Nephron progenitor cell (in vitro differentiated cells): ENCODE measurements at regions not wholly inside any gene's neighbourhood (a gene's known extent, or its start where the extent isn't known, plus 50 kb on each side); places are given as distances from the start of the nearest gene placed in this dataset.

ENCODE experiments used
- DNase-seq: peaks from one replicate; pipeline ENCODE4 v3.0.0; 2021
- H3K27ac Mint-ChIP-seq: 2 replicates; pipeline ENCODE4 v1.8.0; 2021; ENCODE audit warnings: mild to moderate bottlenecking, moderate library complexity, mixed read lengths
- H3K27me3 Mint-ChIP-seq: 2 replicates; pipeline ENCODE4 v1.8.0; 2021; ENCODE audit warnings: mild to moderate bottlenecking, low read depth, mixed read lengths; ENCODE audit not compliant: poor library complexity
- H3K36me3 Mint-ChIP-seq: 2 replicates; pipeline ENCODE4 v1.8.0; 2021; ENCODE audit warnings: low read depth, mixed read lengths
- H3K4me1 Mint-ChIP-seq: 2 replicates; pipeline ENCODE4 v1.8.0; 2021; ENCODE audit warnings: mixed read lengths
- H3K4me3 Mint-ChIP-seq: 2 replicates; pipeline ENCODE4 v1.8.0; 2021; ENCODE audit warnings: mild to moderate bottlenecking, moderate library complexity, mixed read lengths
- H3K9me3 Mint-ChIP-seq: 2 replicates; pipeline ENCODE4 v1.8.0; 2021; ENCODE audit warnings: mild to moderate bottlenecking, moderate library complexity, mixed read lengths
- TF ChIP-seq, protein P1 (sequence below): fragments of 200-600 bp; sonication (generic); IDR thresholded peaks from 2 replicates; pipeline ENCODE4 v1.5.0; 2021; ENCODE audit warnings: antibody characterized with exemption

DNA sequence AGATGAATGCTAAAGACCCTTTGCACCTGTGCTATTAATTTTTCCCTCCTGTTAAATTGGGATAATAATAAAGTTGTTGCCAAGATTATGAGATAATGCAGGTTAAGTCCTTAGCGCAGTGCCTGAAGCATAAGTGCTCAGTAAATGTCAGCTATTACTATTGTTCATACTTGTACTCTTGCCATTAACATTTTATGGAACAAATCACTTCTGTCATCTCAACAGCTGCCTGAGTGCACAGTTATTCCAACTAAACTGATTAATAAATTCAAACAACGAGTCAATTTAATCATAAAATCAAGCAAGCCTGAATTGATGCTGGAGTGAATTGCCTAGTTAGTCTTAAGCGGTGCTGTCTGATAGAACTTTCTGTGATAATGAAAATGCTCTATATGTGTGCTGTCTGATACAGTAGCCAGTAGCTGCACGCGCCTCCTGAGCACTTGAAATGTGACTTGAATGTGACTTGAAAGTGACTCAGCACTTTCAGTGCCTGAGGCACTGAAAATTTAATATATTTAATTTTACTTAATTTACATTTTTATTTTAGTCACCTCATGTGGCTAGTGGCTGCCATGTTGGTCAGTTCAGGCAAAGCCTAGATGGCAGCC, 198.7 kb upstream of the PFN2 start:
- no peaks in the 10 kb centered on the region for H3K36me3 Mint-ChIP-seq
- H3K27me3 Mint-ChIP-seq = peaks cover 4% of the 10 kb centered on the region
- TF ChIP-seq, protein P1, sequence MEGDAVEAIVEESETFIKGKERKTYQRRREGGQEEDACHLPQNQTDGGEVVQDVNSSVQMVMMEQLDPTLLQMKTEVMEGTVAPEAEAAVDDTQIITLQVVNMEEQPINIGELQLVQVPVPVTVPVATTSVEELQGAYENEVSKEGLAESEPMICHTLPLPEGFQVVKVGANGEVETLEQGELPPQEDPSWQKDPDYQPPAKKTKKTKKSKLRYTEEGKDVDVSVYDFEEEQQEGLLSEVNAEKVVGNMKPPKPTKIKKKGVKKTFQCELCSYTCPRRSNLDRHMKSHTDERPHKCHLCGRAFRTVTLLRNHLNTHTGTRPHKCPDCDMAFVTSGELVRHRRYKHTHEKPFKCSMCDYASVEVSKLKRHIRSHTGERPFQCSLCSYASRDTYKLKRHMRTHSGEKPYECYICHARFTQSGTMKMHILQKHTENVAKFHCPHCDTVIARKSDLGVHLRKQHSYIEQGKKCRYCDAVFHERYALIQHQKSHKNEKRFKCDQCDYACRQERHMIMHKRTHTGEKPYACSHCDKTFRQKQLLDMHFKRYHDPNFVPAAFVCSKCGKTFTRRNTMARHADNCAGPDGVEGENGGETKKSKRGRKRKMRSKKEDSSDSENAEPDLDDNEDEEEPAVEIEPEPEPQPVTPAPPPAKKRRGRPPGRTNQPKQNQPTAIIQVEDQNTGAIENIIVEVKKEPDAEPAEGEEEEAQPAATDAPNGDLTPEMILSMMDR = no peak
- H3K9me3 Mint-ChIP-seq = no peaks in the 10 kb centered on the region
- no peaks in the 10 kb centered on the region for H3K4me1 Mint-ChIP-seq
- no peak for DNase-seq
- H3K4me3 Mint-ChIP-seq = no peak overlapping the region
- no peak overlapping the region for H3K27ac Mint-ChIP-seq

DNA sequence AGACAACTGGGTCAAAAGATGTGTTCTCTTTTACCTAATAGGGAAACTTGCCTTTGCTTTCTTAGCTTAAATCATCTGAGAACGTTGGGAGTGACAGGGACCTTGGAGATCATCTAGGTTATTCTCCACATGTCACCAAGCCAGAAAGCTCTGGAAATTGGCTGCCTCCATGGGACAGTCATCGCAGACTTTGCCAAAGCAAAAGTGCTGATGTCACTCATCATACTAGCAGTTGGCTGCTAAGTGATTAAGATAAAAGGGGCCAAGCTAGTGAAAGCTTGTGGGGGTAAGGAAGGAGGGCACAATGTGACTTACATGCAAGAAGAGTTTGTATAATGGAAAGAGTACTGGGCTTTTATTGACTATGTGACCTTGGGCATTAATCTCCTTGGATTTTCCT, 198.0 kb upstream of the PFN2 start:
- no peaks in the 10 kb centered on the region for H3K36me3 Mint-ChIP-seq
- TF ChIP-seq, protein P1 = no peak

DNA sequence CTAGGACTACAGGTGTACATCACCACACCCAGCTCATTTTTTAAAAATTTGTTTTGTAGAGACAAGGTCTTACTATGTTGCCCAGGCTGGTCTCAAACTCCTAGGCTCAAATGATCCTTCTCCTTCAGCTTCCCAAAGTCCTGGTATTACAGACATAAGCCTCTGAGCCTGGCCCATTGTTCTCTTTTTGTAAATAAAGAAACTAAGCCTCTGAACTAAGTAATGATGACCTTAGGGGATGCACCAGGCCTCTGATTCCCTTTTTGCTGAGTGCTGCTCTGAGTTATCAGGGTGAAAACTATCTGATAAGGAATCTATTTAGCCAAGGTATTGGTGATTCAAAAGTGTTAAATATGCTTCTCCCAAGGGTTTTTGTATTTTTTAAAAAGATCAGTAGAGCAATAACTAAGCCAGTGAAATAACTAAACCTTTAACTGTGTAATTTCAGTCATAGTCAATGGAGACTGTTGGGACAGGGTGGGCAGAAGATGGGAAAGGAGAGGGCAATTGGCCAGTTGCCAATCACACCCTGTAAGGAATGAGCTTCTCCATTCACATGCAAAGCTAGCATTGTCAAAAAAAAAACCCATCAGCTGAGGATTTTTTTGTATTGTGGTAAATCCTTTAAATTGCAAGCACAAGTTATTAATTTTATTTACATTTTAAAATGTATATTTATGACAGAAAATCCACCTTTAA, 194.8 kb upstream of the PFN2 start:
- Mint-ChIP-seq H3K27me3 (no peaks in the 10 kb centered on the region), H3K36me3 (no peaks in the 10 kb centered on the region), H3K9me3 (no peaks in the 10 kb centered on the region), H3K4me1 (no peaks in the 10 kb centered on the region), H3K27ac (no peak overlapping the region), H3K4me3 (no peak overlapping the region)
- TF ChIP-seq, protein P1 = no peak
- no peak for DNase-seq

More for the DNA sequence above, 198.0 kb upstream of the PFN2 start:
- Mint-ChIP-seq H3K9me3 (no peaks in the 10 kb centered on the region), H3K27ac (no peak overlapping the region), H3K4me1 (no peaks in the 10 kb centered on the region), H3K4me3 (no peak overlapping the region), H3K27me3 (peaks cover 4% of the 10 kb centered on the region)
- no peak for DNase-seq

DNA sequence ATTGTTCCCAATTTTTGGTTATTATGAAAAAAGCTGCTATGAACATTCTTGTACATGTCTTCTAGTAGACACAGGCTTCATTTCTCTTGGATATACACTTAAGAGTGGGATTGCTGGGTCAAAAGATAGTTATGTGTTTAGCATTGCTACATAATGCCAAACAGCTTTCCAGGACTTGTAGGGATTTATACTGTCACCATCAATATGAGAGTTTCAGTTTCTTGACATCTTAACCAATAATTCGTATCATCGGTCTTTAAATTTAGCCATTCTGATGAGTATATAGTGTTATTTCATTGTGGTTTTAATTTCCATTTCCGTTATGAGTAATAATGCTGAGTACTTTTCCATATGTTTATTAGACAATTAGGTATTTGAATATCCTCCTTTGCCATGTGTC, 190.3 kb upstream of the PFN2 start:
- Mint-ChIP-seq H3K27ac (no peak overlapping the region), H3K27me3 (no peaks in the 10 kb centered on the region), H3K36me3 (no peaks in the 10 kb centered on the region), H3K4me3 (no peak overlapping the region), H3K9me3 (peaks cover 15% of the 10 kb centered on the region), H3K4me1 (no peaks in the 10 kb centered on the region)
- TF ChIP-seq, protein P1 = no peak
- no peak for DNase-seq

DNA sequence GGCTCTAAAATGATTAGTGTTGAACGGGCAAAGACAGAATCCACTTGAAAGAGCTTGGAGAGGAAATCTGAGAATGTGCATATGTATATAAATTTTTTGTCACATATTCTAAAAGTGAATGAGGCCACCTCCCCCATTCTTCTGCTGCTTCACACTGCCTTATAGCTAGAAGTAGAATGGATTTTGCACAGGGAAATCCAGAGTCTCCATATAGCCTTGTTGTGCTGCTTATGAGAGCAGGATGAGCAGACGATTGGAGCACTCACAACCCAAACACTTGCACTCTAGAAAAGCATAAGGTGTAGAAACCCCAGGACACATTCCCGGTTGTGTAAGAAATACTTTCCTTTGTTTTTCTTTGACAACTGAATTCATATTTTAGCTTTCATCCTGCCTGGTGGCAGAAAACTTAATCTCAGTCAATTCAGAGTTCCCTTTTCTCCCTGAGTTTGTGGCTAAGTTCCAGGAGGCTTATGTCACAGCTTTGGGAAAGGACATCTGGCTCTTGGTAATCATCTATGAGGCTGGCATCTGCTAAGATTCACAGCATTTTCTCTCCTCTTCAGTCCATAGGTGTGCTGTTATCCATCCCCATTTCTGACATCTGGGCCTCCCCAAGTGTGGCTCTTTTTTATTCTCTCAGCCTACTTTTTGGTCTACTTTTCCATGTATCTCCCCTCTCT, 188.4 kb upstream of the PFN2 start:
- Mint-ChIP-seq H3K27ac (peak overlapping the region; percentile 63), H3K4me3 (no peak overlapping the region), H3K36me3 (no peaks in the 10 kb centered on the region)

More for the DNA sequence above, 188.4 kb upstream of the PFN2 start:
- no peaks in the 10 kb centered on the region for H3K4me1 Mint-ChIP-seq
- no peak for DNase-seq
- peaks cover 17% of the 10 kb centered on the region for H3K9me3 Mint-ChIP-seq
- TF ChIP-seq, protein P1 = no peak
- no peaks in the 10 kb centered on the region for H3K27me3 Mint-ChIP-seq
